Hematopoietic multipotent progenitor cell treated with erythropoietin and hydrocortisone succinate and interleukin-3 and kit ligand, for 17 days (in vitro differentiated cells): ENCODE measurements at regions not wholly inside any gene's neighbourhood (a gene's known extent, or its start where the extent isn't known, plus 50 kb on each side); places are given as distances from the start of the nearest gene placed in this dataset.
A peak's percentile ranks its signal among the peaks of the same experiment; 100 is the strongest.

Experiments used
- DNase-seq: peaks from one replicate; pipeline ENCODE4 v3.0.0-alpha.2; 2015; ENCODE audit warnings: low spot score

- DNase-seq: no peak
Observed at GRCh38 chr1:239924741-239925350, 166.8 kb upstream of the FMN2 start.

- no peak for DNase-seq
Observed at GRCh38 chr1:239926184-239926583, 165.5 kb upstream of the FMN2 start.

- no peak for DNase-seq
Observed at GRCh38 chr1:239929317-239929716, 162.4 kb upstream of the FMN2 start.

- DNase-seq: no peak
Observed at GRCh38 chr1:239930686-239931262, 160.9 kb upstream of the FMN2 start.

- DNase-seq: no peak
Observed at GRCh38 chr1:239931341-239931740, 160.3 kb upstream of the FMN2 start.

GRCh38 chr1:239939602-239940001, 152.1 kb upstream of the FMN2 start:
- DNase-seq: no peak

GRCh38 chr1:239943761-239944160, 147.9 kb upstream of the FMN2 start:
- no peak for DNase-seq

GRCh38 chr1:239944666-239945065, 147.0 kb upstream of the FMN2 start:
- no peak for DNase-seq

- no peak for DNase-seq
Observed at GRCh38 chr1:239947801-239948200, 143.9 kb upstream of the FMN2 start.

GRCh38 chr1:239951511-239952140, 140.1 kb upstream of the FMN2 start:
- peak; percentile 59 for DNase-seq

GRCh38 chr1:239952348-239953308, 139.1 kb upstream of the FMN2 start:
- DNase-seq: no peak

- DNase-seq: no peak
Observed at GRCh38 chr1:239954836-239955235, 136.8 kb upstream of the FMN2 start.

GRCh38 chr1:239955431-239955830, 136.3 kb upstream of the FMN2 start:
- DNase-seq: no peak

GRCh38 chr1:239956263-239956662, 135.4 kb upstream of the FMN2 start:
- DNase-seq: no peak

- no peak for DNase-seq
Observed at GRCh38 chr1:239958063-239958462, 133.6 kb upstream of the FMN2 start.

GRCh38 chr1:239960366-239960765, 131.3 kb upstream of the FMN2 start:
- no peak for DNase-seq

- no peak for DNase-seq
Observed at GRCh38 chr1:239963856-239964255, 127.8 kb upstream of the FMN2 start.

- peak; percentile 59 for DNase-seq
Observed at GRCh38 chr1:239976130-239976968, 115.3 kb upstream of the FMN2 start.

GRCh38 chr1:239977416-239977815, 114.3 kb upstream of the FMN2 start:
- no peak for DNase-seq

- no peak for DNase-seq
Observed at GRCh38 chr1:239979456-239979855, 112.2 kb upstream of the FMN2 start.

- no peak for DNase-seq
Observed at GRCh38 chr1:239982762-239983161, 108.9 kb upstream of the FMN2 start.

GRCh38 chr1:239985044-239985443, 106.6 kb upstream of the FMN2 start:
- no peak for DNase-seq
